Smooth muscle cell (in vitro differentiated cells): ENCODE measurements at regions not wholly inside any gene's neighbourhood (a gene's known extent, or its start where the extent isn't known, plus 50 kb on each side); places are given as distances from the start of the nearest gene placed in this dataset.

Experiments used
- DNase-seq: peaks from one replicate; lab custom pipeline; 2025; ENCODE audit not compliant: unreplicated experiment; lab: John Stamatoyannopoulos, UW
- H2AFZ ChIP-seq: fragments of 200-600 bp; sonication (generic); 2 replicates; pipeline ENCODE4 v1.6.0; 2016; ENCODE audit warnings: antibody characterized with exemption, low read depth, mild to moderate bottlenecking
- H3F3A ChIP-seq: fragments of 200-600 bp; sonication (generic); 2 replicates; pipeline ENCODE4 v1.6.0; 2017; ENCODE audit warnings: antibody characterized with exemption, low read depth
- H3K27ac ChIP-seq: fragments of 200-600 bp; sonication (generic); 2 replicates; pipeline ENCODE4 v1.5.1; 2016; ENCODE audit warnings: low read depth, mild to moderate bottlenecking
- H3K27me3 ChIP-seq: fragments of 200-600 bp; sonication (generic); 2 replicates; pipeline ENCODE4 v1.6.1; 2016; ENCODE audit warnings: low read depth, mild to moderate bottlenecking
- H3K36me3 ChIP-seq: fragments of 200-600 bp; sonication (generic); 2 replicates; pipeline ENCODE4 v1.5.1; 2016; ENCODE audit warnings: low read depth
- H3K4me1 ChIP-seq: fragments of 200-600 bp; sonication (generic); 2 replicates; pipeline ENCODE4 v1.5.1; 2016; ENCODE audit warnings: low read depth
- H3K4me2 ChIP-seq: fragments of 200-600 bp; sonication (generic); 2 replicates; pipeline ENCODE4 v1.6.0; 2016; ENCODE audit warnings: mild to moderate bottlenecking
- H3K4me3 ChIP-seq: fragments of 200-600 bp; sonication (generic); 2 replicates; pipeline ENCODE4 v1.5.1; 2016; ENCODE audit warnings: mild to moderate bottlenecking
- H3K79me2 ChIP-seq: fragments of 200-600 bp; sonication (generic); 2 replicates; pipeline ENCODE4 v1.6.0; 2016; ENCODE audit warnings: low read depth, mild to moderate bottlenecking
- H3K9ac ChIP-seq: fragments of 200-600 bp; sonication (generic); 2 replicates; pipeline ENCODE4 v1.6.0; 2016; ENCODE audit warnings: low read depth
- H3K9me3 ChIP-seq: fragments of 200-600 bp; sonication (generic); replicated peaks from 2 replicates; pipeline ENCODE4 v1.5.1; 2016; ENCODE audit warnings: low read depth
- H4K20me1 ChIP-seq: fragments of 200-600 bp; sonication (generic); 2 replicates; pipeline ENCODE4 v1.6.0; 2016; ENCODE audit warnings: low read depth
- WGBS: methylation state at CpG from one replicate; pipeline ENCODE4 v1.1.7; 2016; ENCODE audit warnings: low lambda C conversion rate; 5-methylcytosine and 5-hydroxymethylcytosine counted together
- TF ChIP-seq, protein P1 (sequence below): fragments of 200-600 bp; sonication (generic); IDR thresholded peaks from 2 replicates; pipeline ENCODE4 v1.5.1; 2017; ENCODE audit warnings: borderline replicate concordance, mild to moderate bottlenecking, antibody characterized with exemption; ENCODE audit not compliant: insufficient read depth, poor library complexity, severe bottlenecking

DNA sequence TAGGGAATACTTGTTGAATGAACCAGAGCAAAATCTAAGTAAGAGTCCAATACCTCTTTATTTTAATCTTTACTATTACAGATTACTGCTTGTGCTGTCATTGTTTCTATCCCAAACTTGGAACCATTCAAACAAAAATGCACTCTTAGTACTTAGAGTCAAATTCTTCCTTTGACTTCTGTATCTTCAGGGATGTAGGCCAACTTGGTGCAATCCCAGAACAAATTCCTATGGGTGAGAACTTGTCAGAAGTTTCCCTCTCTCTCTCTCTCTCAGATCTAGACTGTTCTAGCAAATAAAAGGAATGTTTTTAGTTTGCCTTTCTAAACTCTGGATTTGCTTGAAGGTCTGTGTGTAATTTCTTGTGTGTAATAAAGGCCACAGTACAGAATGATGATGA, 329.0 kb upstream of the TMTC4 start:
- no peak for DNase-seq
- Histone ChIP-seq H3K27me3 (no peaks in the 10 kb centered on the region), H3K9me3 (no peaks in the 10 kb centered on the region), H3K4me2 (no peak overlapping the region), H3K9ac (no peak overlapping the region), H3K79me2 (no peaks in the 10 kb centered on the region), H3K4me3 (no peak overlapping the region), H2AFZ (no peak overlapping the region), H4K20me1 (no peaks in the 10 kb centered on the region), H3K27ac (no peak overlapping the region), H3F3A (no peaks in the 10 kb centered on the region), H3K36me3 (no peaks in the 10 kb centered on the region), H3K4me1 (no peaks in the 10 kb centered on the region)
- TF ChIP-seq, protein P1, sequence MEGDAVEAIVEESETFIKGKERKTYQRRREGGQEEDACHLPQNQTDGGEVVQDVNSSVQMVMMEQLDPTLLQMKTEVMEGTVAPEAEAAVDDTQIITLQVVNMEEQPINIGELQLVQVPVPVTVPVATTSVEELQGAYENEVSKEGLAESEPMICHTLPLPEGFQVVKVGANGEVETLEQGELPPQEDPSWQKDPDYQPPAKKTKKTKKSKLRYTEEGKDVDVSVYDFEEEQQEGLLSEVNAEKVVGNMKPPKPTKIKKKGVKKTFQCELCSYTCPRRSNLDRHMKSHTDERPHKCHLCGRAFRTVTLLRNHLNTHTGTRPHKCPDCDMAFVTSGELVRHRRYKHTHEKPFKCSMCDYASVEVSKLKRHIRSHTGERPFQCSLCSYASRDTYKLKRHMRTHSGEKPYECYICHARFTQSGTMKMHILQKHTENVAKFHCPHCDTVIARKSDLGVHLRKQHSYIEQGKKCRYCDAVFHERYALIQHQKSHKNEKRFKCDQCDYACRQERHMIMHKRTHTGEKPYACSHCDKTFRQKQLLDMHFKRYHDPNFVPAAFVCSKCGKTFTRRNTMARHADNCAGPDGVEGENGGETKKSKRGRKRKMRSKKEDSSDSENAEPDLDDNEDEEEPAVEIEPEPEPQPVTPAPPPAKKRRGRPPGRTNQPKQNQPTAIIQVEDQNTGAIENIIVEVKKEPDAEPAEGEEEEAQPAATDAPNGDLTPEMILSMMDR, result no peak

DNA sequence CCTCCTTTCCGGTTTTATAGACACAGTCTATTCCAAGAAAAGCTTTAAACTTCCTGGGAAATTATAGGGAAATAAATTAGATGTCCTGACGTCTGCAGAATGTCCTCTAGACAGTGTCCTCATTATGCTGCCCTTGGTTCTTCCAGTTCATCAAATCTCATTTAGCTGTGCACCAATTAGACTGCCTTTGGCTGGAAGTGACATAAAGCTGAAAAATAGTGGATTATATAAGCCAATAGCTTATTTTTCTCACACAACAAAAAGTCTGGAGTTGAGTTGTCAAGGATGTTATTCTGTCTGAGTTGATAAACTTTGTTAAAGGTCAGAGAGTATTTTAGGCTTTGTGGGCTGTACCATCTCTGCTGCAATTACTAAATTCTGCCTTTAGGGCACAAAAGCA, 314.8 kb upstream of the TMTC4 start:
- Histone ChIP-seq H3F3A (no peaks in the 10 kb centered on the region), H3K4me3 (no peak overlapping the region), H4K20me1 (no peaks in the 10 kb centered on the region), H3K4me1 (no peaks in the 10 kb centered on the region), H3K36me3 (no peaks in the 10 kb centered on the region), H2AFZ (no peak overlapping the region), H3K9me3 (no peaks in the 10 kb centered on the region), H3K4me2 (no peak overlapping the region), H3K79me2 (no peaks in the 10 kb centered on the region), H3K27me3 (peaks cover 5% of the 10 kb centered on the region), H3K9ac (no peak overlapping the region), H3K27ac (no peak overlapping the region)
- DNase-seq, result no peak
- TF ChIP-seq, protein P1, result no peak
- WGBS, result 59% methylated on average over 2 of the region's 2 CpGs

DNA sequence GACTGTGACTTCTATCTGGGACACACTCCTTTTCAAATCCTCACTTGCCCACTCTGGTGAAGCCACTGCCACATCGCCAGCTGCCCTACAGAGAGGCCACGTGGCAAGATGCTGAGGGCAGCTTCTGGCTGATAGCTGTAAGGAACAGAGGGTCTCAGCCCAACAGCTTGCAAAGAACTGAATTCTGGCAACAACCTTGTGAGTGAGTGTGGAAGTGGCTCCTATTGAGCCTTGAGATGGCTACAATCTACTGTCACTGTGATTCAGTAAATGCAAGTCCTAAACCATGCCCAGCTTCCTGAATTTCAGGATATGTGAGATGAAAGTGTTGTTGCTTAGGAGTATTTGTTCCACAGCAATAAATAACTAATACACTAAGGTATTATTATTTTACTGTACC, 314.3 kb upstream of the TMTC4 start:
- no peak overlapping the region for H3K4me3 ChIP-seq
- DNase-seq, result no peak
- no peak overlapping the region for H3K9ac ChIP-seq
- 95% methylated on average over 2 of the region's 2 CpGs for WGBS
- no peak overlapping the region for H3K27ac ChIP-seq
- no peaks in the 10 kb centered on the region for H3K9me3 ChIP-seq
- TF ChIP-seq, protein P1, result no peak
- no peak overlapping the region for H2AFZ ChIP-seq
- H3K4me2 ChIP-seq, result no peak overlapping the region
- no peaks in the 10 kb centered on the region for H3K4me1 ChIP-seq
- no peaks in the 10 kb centered on the region for H3K79me2 ChIP-seq
- H3F3A ChIP-seq, result no peaks in the 10 kb centered on the region
- H3K36me3 ChIP-seq, result no peaks in the 10 kb centered on the region
- no peaks in the 10 kb centered on the region for H4K20me1 ChIP-seq
- peaks cover 5% of the 10 kb centered on the region for H3K27me3 ChIP-seq

DNA sequence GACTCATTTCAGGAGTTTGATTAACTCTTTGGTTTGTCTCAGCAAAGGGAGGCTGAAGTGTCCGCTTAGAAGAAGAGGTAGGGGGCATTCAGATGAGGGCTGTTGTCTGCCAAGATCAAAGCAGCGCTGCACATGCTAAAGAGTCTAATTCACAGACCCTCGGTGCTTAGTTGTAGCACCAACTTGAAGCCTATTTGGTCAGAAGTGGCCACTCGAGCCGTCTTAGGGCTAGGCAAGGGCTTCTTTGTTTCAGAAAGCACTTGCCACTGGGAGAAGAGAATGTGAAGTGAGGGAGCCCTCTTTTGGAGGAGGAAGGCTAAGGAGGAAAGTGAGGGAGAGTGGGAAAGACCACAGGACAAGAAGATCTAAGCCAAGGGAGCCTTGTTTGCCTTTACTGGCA, 313.4 kb upstream of the TMTC4 start:
- H3K79me2 ChIP-seq, result no peaks in the 10 kb centered on the region
- no peaks in the 10 kb centered on the region for H3F3A ChIP-seq
- no peak overlapping the region for H3K9ac ChIP-seq
- no peaks in the 10 kb centered on the region for H3K4me1 ChIP-seq
- H3K4me2 ChIP-seq, result no peak overlapping the region
- H3K36me3 ChIP-seq, result no peaks in the 10 kb centered on the region
- H3K27me3 ChIP-seq, result peaks cover 5% of the 10 kb centered on the region
- no peak overlapping the region for H3K4me3 ChIP-seq
- TF ChIP-seq, protein P1, result no peak
- H3K27ac ChIP-seq, result no peak overlapping the region
- no peak overlapping the region for H2AFZ ChIP-seq
- no peaks in the 10 kb centered on the region for H4K20me1 ChIP-seq
- no peaks in the 10 kb centered on the region for H3K9me3 ChIP-seq
- WGBS, result 38% methylated on average over 5 of the region's 5 CpGs
- no peak for DNase-seq
